T-helper 9 cell (primary cell): ENCODE measurements at regions not wholly inside any gene's neighbourhood (a gene's known extent, or its start where the extent isn't known, plus 50 kb on each side); places are given as distances from the start of the nearest gene placed in this dataset.

Source experiments
- DNase-seq: peaks from one replicate; pipeline ENCODE4 v3.0.0-alpha.2; 2020

DNA sequence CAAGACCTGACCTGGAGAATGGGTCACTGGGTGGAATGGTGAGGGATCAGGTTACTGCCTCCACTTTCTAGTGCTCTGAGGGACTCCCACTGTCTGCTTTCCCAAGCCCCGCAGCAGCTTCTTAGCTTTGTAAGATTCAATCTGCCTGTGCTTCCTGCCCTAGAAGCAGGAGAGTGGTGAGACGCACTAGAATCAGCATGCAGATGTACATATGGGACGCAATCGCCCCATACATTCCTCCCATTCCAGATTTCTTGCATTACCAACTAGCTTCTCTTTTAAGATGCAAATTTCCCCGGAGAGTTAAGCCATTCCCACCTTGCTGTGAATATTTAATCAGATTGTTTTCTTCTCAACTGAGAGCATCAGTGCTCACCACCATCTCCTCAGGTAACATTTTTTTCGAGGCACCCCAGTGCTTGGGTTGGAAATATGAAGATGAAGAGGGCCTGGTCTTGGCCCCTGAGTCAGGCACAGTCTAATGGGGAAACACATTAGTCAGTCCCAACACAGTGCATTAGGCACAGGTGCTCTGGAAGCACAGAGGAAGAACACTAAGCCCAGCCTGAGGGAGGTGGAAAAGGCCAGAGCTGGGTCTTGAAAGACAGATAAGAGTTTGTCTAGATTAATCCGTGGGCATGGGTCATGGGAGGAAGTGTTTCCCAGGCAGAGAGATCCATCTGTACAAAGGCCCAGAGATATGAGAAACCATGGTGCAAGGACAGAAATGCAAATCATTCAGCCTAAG, 66.7 kb upstream of the PRPS1 start:
- DNase-seq = no peak

GRCh38 chrX:107562482-107562881, 65.8 kb upstream of the PRPS1 start:
- no peak for DNase-seq

DNA sequence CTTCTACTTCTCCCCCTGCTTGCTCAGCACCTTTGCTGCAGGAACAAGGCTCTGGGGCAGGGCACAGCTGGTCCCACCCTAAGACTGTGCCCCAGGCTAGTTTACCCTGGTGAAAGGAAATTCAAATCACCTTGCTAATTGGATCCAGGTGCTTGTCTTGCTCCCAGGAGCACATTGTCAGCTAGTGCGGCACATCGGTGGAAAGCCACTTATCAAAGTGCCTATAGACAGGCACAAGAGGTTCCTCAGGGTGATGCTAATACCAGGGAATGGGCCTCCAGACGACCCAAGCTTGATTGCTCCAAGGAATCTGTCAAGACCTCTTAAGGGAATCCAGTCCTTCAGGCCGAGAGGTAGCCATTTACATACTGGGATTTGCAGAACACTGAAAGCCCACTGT, 64.5 kb upstream of the PRPS1 start:
- no peak for DNase-seq

DNA sequence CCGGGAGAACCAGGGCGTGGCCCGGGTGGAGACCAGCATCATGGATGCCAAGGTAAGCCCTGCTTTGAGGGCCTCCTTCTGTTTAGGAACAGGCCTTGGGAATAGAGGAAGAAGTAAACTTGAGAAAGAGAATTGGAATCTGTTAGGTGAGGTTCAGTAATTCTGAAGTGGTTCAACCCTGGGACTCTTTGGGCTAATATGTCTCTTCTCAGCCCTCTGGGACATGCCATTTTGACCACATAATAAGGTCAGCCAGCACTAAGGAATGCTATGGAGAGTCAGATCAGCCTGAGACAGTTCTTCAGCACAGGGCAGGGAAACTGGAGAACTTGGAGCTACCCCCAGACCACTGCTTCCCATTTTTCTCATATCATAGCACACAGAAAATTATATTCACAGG, 63.3 kb upstream of the PRPS1 start:
- no peak for DNase-seq

DNA sequence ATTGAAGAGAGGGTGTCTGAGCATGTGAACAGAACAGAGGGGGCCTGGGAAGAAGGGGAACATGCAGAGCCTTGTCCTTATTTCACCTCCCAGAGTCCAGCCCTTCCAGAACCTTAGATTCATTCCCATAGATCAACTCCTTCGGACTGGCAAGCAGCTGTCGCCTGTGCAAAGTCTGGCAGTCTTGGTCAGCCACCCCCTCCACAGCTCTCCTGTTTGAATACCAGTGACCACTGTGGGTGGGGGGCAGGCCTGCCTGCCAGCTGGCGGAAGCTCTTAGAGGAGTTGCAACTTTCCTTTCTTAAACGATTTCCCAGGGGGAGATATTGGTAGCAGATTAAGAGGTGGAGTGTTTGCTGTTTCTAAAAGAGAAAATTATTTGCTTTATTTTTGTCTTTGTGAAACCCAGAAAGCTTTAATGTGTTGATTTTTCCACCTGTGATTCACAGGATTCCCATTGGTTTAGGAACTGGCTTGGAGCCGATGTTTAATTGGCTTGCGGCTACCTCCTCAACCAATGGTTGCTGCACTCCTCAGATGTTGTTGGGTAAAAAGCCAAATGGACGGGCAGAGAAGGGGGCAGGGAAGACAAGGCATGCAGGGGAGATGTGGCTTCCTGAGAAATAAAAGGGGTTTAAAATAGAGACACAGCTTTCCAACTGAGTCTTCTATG, 62.2 kb upstream of the PRPS1 start:
- DNase-seq = no peak

GRCh38 chrX:107566604-107567262, 61.6 kb upstream of the PRPS1 start:
- no peak for DNase-seq

DNA sequence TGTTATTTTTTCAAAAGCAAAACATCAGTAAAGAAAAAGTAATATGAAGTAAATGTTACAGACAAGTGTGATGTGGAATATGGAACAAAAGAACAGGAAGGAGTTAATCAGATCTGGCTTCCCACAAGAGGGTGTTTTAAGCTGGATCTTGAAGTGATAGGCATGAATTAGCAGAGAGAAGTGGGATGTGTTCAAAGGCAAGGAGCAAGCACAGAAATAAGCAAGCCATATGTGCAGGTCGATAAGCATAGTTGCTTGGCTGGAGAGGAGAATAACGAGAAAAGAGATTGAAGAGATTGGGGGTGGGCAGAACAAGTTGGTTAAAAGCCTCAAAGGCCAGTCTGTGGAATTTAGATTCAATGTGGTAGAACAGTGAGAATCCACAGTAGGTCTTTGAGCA, 60.9 kb upstream of the PRPS1 start:
- no peak for DNase-seq

GRCh38 chrX:107571296-107571998, 56.9 kb upstream of the PRPS1 start:
- no peak for DNase-seq

GRCh38 chrX:107573016-107573415, 55.3 kb upstream of the PRPS1 start:
- DNase-seq = no peak

DNA sequence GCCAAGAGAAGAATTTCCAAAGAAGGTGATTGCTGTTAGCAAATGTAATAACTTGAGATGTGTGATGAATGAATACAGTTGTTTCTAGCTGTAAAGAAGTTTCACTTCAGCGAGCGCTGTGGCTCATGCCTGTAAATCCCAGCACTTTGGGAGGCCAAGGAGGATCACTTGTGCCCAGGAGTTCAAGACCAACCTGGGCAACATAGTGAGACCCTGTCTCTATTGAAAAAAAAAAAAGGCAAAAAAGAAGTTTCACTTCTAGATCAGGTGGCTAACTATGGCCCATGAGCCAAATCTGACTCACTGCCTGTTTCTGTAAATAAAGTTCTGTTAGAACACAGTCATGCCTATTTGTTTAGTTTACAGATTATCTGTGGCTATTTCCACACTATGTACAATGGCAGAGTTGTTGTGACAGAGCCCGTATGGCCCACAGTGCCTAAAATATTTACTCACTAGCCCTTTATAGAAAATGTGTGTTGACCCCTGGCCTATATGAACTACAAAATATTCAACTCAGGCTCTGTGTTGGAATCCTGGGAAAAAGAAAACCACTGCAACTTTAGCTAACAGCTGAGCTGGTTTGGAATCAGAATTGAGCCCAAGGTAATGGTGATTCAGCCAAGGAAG, 54.1 kb upstream of the PRPS1 start:
- DNase-seq = no peak

GRCh38 chrX:107574711-107575110, 53.6 kb upstream of the PRPS1 start:
- DNase-seq = no peak

GRCh38 chrX:107576392-107576791, 51.9 kb upstream of the PRPS1 start:
- no peak for DNase-seq

- DNase-seq = no peak
Measured at GRCh38 chrX:107576841-107577240, 51.5 kb upstream of the PRPS1 start.

DNA sequence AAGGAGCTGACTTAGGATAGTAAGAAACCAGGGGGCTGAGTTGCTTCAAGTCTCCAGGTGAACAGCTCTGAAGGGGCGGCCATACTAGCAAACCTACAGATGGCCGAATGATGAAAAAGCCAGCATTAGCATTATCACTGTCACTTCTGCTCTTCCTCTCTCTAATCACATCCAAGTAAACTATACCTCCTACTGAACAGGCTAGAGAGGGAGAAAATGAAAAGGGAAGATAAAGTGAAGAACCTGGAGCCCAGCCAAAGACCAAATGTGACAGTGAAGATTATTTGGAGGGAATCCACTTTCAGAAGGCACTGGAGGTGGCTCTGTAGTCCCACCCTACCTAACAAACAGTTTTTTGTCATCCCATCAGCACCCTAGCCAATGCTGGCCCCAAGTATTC, 50.4 kb upstream of the PRPS1 start:
- no peak for DNase-seq
